Right lobe of liver (tissue), 6 donors: ENCODE measurements at regions not wholly inside any gene's neighbourhood (a gene's known extent, or its start where the extent isn't known, plus 50 kb on each side); places are given as distances from the start of the nearest gene placed in this dataset.

Source experiments
- ATAC-seq, 4 donors: fragments of 200-7000 bp; cut with Tn5 transposase; one replicate each; pipeline ENCODE4 v1.9.1; 2020; ENCODE audit warnings: mild to moderate bottlenecking in 4 of 4, moderate library complexity in 4 of 4
- DNase-seq, 3 donors: peaks; one replicate each; pipeline ENCODE4 v3.0.0-alpha.2; 2020
- H3K27ac ChIP-seq, 3 donors: fragments of 200-600 bp; one replicate each; pipeline ENCODE4 v1.8.0; 2022
- H3K27me3 ChIP-seq, 2 donors: fragments of 200-600 bp; one replicate each; pipeline ENCODE4 v1.8.0; 2022
- H3K36me3 ChIP-seq, 4 donors: fragments of 200-600 bp; sonication (generic) in 1 of 4; one replicate each; pipeline versions ENCODE4 v1.5.1 to v1.8.0; 2017 to 2022; ENCODE audit warnings: control low read depth in 1 of 4
- H3K4me1 ChIP-seq, 4 donors: fragments of 200-600 bp; sonication (generic) in 1 of 4; one replicate each; pipeline versions ENCODE4 v1.5.1 to v1.8.0; 2017 to 2022; ENCODE audit warnings: control low read depth in 1 of 4
- H3K4me3 ChIP-seq, 3 donors: fragments of 200-600 bp; one replicate each; pipeline ENCODE4 v1.8.0; 2022
- H3K9me3 ChIP-seq, 4 donors: fragments of 200-600 bp; sonication (generic) in 1 of 4; one replicate each; pipeline versions ENCODE4 v1.5.1 to v1.8.0; 2017 to 2022; ENCODE audit warnings: control low read depth in 1 of 4
- CTCF ChIP-seq, 4 donors: fragments of 200-600 bp in 3 of 4; fragments of 450-650 bp in 1 of 4; IDR thresholded peaks; one replicate each; pipeline versions ENCODE4 v1.5.1 to v1.8.0; 2016 to 2022; ENCODE audit warnings: antibody characterized with exemption in 4 of 4, mild to moderate bottlenecking in 2 of 4
- POLR2A ChIP-seq: fragments of 450-650 bp; IDR thresholded peaks from one replicate; pipeline ENCODE4 v1.6.1; 2017; ENCODE audit warnings: antibody characterized with exemption, mild to moderate bottlenecking
- WGBS: methylation state at CpG from one replicate; pipeline ENCODE4 v1.1.6; 2018; ENCODE audit warnings: low coverage, low lambda C conversion rate; ENCODE audit not compliant: insufficient coverage; ENCODE audit errors: missing lambda C conversion rate; 5-methylcytosine and 5-hydroxymethylcytosine counted together
- intact Hi-C, 2 donors: fragments of 100-400 bp; cut with DNase I; formaldehyde crosslinking; loops; one replicate each; pipeline versions ENCODE4 v1.11.2 to v1.14.1; 2022
- donor health status: DM: no; HTN: yes; CAD: no.
- donor health status: DM: no; HTN: no; CAD: no.
- donor health status: DM: no; HTN: no; CAD: no.
- donor health status: DM: no; HTN: yes; CAD: no.
- donor health status: DM: no; HTN: yes; CAD: no.

- DNase-seq (no peak), ATAC-seq (no peak)
- no peak for TF ChIP-seq POLR2A
- no peak for TF ChIP-seq CTCF (IDR thresholded peaks at IDR 0.05)
- no peaks in the 10 kb centered on the region for H3K36me3 ChIP-seq
- no peaks in the 10 kb centered on the region for H3K27me3 ChIP-seq
- H3K4me1 ChIP-seq: no peaks in the 10 kb centered on the region
- H3K9me3 ChIP-seq: no peaks in the 10 kb centered on the region
- WGBS: 40% methylated on average over 2 of the region's 2 CpGs
- intact Hi-C loops: no loop called here
- H3K4me3 ChIP-seq: no peak overlapping the region
- no peak overlapping the region for H3K27ac ChIP-seq
Measured at GRCh38 chrX:42973321-42973720, 195.4 kb upstream of the PPP1R2C start.

GRCh38 chrX:42975906-42976305 lies 197.9 kb upstream of the PPP1R2C start:
- no peak for TF ChIP-seq CTCF (IDR thresholded peaks at IDR 0.05)
- no peak for TF ChIP-seq POLR2A
- no peaks in the 10 kb centered on the region for H3K36me3 ChIP-seq
- intact Hi-C loops: no loop called here
- ATAC-seq (no peak), DNase-seq (no peak)
- H3K27ac ChIP-seq: no peak overlapping the region
- H3K4me1 ChIP-seq: no peaks in the 10 kb centered on the region
- no peaks in the 10 kb centered on the region for H3K9me3 ChIP-seq
- no peak overlapping the region for H3K4me3 ChIP-seq
- 60% methylated on average over 1 of the region's 2 CpGs for WGBS
- no peaks in the 10 kb centered on the region for H3K27me3 ChIP-seq

GRCh38 chrX:42976746-42977366 lies 198.9 kb upstream of the PPP1R2C start:
- no peaks in the 10 kb centered on the region for H3K36me3 ChIP-seq
- H3K27ac ChIP-seq: no peak overlapping the region
- 43% methylated on average over 2 of the region's 2 CpGs for WGBS
- no peaks in the 10 kb centered on the region for H3K9me3 ChIP-seq
- peaks cover 0 to 3% of the 10 kb centered on the region in 2 donors for H3K27me3 ChIP-seq
- H3K4me1 ChIP-seq: no peaks in the 10 kb centered on the region
- TF ChIP-seq CTCF (IDR thresholded peaks at IDR 0.05) (no peak), POLR2A (no peak)
- no peak overlapping the region for H3K4me3 ChIP-seq
- DNase-seq: no peak
- ATAC-seq: no peak
- intact Hi-C loops: no loop called here

GRCh38 chrX:42978655-42979379 lies 200.9 kb upstream of the PPP1R2C start:
- TF ChIP-seq CTCF (IDR thresholded peaks at IDR 0.05): no peak
- TF ChIP-seq POLR2A: no peak
- Histone ChIP-seq H3K27ac (no peak overlapping the region), H3K9me3 (no peaks in the 10 kb centered on the region), H3K4me3 (no peak overlapping the region), H3K36me3 (no peaks in the 10 kb centered on the region), H3K27me3 (peaks cover 0 to 3% of the 10 kb centered on the region in 2 donors), H3K4me1 (no peaks in the 10 kb centered on the region)
- DNase-seq (no peak), ATAC-seq (no peak)
- WGBS: 56% methylated on average over 3 of the region's 3 CpGs
- intact Hi-C loops: no loop called here
